Midbrain (tissue), 1 donor: ENCODE measurements at regions not wholly inside any gene's neighbourhood (a gene's known extent, or its start where the extent isn't known, plus 50 kb on each side); places are given as distances from the start of the nearest gene placed in this dataset.

ENCODE experiments used
- DNase-seq: peaks from one replicate; lab custom pipeline; 2025; lab: John Stamatoyannopoulos, UW

DNA sequence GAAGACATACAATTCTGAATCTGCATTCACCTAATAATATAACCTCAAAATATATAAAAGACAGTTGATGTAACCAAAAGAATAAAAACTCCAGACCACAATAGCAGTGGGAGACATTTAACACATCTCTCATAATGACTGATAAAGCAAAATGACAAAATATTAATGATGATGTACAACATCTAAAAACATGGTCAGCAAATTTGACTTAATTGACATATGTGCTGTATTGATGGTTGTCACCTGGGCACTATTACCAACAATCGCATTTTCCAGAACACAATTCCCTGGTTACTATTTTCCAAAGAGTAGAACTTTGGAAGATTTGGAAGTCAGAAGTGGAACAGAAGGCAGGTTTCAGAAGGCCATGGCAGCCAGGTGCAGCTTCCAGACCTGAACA is 899.5 kb upstream of the CELF2 start:
- DNase-seq = no peak

DNA sequence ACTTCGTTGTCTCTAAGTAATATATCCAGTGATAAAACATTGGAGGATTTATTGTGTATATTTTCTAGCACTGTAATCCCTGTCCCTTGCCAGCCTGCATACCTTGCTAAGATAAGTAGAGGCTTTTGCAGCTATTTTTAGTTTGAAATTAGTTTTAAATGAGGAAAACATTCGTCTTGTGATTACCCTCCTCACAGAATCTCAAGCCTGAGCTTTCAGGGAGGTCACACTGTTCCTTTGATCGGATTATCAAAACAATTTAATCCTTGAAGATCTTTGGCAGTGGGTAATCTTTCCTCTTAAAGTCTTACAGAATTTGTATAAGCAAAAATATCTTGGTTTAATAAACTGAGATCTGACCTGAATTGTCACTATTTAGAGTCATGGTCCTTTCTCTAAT is 897.0 kb upstream of the CELF2 start:
- DNase-seq = no peak

DNA sequence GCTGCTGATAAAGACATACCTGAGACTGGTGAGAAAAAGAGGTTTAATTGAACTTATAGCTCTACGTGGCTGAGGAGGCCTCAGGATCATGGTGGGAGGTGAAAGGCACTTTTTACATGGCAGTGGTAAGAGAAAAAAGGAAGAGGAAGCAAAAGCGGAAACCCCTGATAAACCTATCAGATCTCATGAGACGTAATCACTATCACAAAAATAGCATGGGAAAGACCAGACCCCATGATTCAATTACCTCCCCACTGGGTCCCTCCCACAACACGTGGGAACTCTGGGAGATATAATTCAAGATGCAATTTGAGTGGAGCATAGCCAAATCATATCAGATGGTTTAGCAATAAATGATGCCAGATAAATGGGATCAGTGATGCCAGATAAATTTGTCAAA is 892.0 kb upstream of the CELF2 start:
- no peak for DNase-seq

DNA sequence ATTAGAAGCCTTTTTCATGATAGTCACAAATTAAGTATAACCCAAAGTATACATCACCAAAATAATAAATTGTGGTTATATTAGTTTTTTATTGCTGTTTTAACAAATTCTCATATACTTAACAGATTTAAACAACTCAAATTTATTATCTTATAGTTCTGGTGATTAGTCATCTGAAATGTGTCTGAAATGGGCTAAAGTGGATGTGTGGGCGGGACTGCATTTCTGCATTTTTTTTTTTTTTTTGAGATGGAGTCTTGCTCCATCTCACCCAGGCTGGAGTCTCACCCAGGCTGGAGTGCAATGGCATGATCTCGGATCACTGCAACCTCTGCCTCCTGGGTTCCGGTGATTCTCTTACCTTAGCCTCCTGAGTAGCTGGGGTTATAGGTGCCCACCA is 891.5 kb upstream of the CELF2 start:
- DNase-seq = no peak

DNA sequence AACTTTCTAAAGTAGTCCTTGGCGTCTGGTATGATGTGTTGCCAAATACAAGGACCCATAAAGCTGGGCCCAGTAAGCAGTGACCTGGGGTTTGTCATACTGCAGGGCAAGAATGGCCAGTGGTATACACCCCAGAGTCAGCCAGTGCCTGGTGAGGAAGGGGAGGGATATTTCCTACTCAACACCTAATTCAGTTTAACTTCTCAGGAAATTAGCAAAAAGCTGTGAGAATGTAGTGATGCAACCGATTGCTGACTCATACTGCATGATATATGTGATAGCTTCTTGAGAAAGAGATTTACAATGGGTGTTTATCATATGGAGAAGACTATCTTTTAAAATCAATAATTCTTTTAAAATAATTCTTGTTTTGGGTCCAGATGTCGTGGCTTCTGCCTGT is 889.3 kb upstream of the CELF2 start:
- no peak for DNase-seq

DNA sequence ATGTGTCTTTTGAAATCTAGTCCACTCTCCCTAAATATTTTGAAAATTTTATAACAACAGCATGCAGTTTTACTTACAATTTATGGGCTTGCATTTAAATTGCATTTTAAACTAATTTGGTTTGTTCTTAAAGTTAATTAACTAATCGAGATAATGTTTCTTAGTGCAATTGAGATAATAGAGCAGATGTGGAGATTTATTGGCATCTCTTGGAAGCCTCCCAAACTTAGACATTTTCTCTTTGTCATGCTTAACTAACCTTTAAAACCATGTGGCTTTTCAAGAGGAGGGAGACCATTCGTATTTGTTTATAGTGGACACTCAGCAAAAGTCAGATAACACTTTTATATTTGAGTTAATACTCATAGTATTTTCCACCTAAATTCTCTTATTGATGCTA is 887.0 kb upstream of the CELF2 start:
- DNase-seq = no peak

DNA sequence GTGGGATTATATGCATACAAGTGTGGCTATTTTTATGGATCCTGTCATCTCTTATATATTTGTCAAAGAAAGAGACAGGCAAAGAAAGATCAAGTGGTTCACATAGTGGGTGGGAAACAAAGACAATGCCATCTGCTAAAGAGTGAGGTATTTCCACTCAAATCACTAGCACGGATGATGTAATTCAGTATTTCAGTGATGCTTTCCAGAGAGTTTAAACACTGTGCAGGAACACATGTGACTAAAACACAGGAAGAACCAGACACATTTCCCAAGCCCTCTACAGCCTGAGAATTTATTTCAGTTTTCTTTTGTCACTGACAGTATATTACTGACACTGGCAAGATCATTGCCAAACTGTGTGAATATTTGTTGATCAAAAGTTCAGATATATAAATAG is 885.7 kb upstream of the CELF2 start:
- DNase-seq = no peak

DNA sequence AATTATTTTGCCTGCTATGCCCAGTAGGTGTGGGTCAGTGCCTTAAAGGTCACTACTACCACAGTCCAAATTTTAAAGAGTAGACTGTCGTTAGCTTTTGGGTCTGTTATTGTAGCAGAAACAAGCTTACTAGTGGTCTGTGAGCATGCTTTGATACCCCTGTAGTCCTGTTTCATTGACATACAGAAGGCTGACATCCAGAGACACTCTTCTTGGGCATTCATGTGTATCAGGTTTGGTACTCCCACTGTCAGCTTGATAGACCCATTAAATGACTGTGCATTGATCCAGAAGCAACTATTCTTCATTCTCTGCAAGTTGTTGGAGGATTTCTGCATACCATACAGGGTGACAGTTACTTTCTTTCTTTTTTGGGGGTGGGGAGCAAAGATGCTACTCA is 884.4 kb upstream of the CELF2 start:
- DNase-seq = no peak

DNA sequence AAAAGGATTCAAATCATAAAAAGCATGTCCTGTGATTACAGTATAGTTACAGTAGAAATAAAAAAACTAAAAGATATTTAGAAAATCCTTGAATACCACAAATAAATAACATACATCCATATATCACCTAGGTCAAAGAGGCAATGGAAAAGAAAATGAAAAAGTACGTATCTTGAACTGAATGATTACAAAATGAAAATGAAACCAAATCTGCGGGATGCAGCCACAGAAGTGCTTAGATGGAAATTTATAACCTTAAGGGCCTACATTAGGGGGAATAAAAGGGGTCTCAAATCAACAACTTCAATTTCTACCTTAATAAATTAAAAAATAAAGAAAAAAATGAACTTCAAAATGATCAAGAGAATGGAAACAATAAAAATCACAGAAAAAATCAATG is 879.0 kb upstream of the CELF2 start:
- DNase-seq = no peak

DNA sequence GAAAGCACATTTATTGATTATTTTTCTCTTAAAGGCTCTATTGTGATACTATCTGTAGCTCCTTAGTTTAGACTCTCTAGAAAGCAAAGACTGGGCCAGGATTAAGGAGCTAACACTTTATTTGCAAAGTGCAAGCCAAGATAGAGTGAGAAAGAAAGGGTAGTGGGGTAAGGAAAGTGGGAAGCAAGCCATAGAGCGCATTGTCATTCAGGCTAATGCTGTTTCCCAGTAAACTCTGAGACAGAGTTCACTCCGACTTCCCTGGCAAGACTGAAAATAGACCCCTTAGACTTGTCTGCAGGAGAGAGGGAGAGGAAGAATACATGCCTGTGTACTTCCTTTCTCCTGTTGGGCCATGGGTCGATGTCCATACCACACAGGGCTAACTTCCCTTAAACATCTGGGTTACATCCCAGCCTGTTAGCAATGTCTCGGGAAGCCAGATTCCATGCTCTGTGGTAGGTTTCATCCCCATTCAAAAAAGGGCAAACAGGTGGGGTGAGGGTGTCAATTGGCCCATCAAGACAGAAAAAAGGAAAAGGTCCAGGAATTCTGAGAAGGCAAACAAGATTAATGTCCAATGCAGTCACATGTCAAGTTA is 875.8 kb upstream of the CELF2 start:
- DNase-seq = peak; percentile 7

DNA sequence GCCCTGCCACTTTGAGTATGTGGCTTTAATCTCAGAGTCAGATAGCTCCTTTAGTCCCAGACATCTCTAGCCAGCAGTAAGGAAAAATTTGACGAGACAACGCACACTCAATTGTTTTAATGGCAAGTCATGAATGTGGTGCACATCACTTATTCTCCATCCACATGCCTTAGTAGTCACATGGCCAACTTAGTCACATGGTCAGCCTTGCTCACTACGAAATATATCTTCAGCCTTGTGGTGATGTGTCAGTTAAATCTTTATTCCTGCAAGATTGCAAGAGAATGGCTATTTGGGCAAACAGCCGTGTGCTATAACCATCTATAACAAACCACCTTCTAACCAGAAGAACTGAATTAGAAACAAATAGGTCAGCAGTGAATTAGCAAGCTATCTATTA is 871.1 kb upstream of the CELF2 start:
- no peak for DNase-seq

DNA sequence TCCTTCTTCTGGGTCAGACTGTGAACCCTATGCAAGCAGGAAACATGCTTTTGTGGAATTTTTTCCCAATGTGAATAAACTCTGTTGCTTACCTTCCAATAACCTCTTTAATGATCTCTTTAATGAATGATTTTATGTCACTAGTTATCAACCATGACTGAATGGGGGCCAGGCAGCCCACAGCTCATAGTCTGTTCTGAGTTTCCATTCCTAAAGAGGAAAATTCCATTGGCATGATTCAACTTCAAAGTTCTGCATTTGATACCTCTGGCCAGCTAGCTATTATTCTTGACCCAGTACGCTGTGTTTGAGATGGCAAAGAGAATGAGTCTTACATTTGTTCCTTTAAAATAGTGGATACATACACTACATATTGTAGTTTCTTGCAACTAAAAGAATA is 867.8 kb upstream of the CELF2 start:
- DNase-seq = no peak

DNA sequence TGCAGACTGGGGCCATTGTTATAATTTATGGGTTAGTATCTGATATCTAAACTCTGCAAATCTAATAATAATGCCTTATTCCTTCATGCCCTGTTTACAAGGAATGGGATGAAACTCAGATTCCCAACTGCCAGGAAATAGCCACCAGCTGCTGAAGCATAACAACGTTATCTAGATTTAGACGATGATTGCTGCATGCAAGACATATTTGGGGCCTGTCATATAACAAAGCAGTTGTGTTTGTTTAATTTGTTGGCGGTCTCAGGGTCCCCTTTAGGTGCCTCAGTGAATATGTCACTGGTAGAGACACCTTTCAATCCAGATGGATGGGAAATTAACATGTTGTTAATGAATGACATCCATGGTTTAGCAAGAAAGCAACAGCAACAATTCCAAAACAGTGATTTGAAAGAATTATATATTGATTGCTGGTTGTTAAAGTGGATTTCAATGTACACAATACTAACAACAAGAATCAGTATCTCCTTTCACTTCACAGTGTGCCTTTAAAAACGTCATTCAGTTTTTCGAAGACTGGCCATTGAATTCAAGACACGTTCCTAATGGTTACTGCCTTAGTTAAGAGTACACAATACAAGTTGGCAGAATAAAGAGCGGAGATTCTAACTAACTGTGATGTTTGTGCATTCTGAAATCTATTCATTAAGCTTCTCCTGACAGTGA is 860.6 kb upstream of the CELF2 start:
- DNase-seq = no peak

DNA sequence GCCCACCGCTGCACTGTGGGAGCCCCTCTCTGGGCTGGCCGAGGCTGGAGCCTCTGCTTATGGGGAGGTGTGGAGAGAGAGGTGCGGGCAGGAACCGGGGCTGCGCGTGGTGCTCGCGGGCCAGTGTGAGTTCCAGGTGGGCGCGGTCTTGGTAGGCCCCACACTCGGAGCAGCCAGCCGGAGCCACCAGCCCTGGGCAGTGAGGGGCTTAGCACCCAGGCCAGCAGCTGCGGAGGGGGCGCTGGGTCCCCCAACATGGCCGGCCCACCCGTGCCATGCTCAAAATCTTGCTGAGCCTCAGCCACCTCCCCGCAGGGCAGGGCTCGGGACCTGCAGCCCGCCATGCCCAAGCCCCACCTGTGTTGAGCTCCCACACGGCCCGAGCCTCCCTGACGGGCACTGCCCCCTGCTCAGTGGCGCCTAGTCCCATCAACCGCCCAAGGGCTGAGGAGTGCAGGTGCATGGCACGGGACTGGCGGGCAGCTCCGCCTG is 856.8 kb upstream of the CELF2 start:
- DNase-seq = no peak

DNA sequence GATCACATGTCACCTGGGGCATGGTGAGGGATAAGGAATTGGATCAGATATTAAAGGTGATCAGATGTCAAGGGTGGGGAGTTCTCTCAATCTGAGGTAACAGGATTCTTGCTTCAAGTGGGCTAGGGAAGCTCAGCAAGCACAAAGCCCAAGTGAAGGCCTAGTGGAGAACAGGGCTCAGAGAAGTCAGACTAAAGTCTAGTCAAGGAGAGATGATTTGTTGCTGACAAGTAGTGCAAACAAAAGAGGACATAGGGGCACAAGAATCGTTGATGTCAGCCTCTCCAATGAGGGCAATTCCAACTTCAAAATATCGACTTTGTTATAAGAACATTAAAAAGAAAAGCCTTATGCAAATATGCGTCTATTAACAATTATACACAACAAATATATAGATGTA is 852.8 kb upstream of the CELF2 start:
- DNase-seq = no peak

DNA sequence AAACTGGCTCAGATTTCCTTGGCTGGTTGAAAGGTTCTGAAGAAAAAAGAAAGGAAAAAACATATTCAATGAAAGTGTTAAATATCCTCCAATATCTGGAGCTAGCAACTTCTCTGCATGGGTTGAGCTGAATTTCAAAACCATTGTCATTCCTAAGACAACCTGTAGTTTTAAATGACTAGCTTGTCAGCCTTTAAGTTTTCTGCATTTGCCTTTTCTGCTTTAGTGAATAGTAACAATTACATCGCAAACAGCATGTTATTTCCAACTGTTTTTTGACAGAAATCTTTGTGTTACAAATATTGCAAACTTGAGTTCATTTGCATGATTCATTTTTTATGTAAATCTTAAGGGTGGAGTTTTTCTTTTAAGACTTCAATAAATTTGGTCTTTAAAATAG is 852.3 kb upstream of the CELF2 start:
- no peak for DNase-seq

DNA sequence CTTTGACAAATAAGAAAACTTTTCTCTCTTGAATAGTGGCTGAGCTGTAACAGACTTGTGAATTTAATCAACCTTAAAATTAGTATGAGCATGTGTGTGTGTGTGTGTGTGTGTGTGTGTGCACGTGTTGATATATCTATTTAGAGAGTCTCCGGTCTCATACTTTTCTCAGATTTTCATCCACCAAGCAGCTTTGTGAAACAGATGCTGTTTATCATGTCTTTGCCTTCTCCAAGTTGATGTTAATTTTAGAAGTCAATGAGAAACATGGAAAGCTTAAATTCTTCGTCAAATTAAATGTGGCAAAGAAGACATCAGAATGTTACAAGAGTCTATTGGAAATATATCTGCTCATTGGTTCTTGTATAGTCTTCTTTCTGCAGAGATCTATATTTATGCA is 839.2 kb upstream of the CELF2 start:
- DNase-seq = no peak

DNA sequence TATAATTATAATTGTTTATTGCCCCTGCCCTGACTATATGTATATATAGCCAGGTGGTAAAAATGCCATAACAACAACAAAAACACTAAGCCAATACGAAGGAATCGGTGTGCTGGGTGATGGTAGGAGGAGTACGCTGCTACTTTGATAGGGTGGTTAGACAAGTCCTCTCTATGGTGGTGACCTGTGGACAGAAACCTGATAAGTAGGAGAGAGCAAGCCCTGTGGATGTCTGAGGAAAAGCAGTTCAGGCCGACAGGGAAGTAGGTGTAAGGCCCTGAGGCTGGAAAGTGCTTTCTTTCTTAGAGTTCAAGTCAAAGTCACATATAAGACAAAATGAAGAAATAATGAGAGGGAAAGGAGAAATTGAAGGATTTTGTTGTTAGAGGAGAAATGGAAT is 823.8 kb upstream of the CELF2 start:
- DNase-seq = no peak

DNA sequence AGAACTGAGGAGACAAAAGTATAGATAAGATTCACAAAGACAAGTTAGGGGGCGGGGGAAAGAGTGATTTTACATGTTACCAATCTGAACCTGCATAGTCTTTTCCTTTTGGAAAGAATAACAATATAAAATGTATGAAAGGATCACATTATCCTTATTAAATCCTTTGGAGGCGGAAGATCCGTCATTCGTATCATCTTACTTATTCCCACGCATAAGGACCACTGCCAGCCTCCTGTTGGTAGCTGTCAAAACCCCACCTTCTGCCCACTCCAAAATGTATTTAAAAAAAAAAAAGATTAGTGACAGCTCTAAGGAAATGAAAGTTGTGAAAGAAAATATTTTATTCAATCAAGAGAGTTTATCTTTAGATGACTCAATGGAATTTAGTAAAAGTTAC is 821.0 kb upstream of the CELF2 start:
- DNase-seq = no peak

DNA sequence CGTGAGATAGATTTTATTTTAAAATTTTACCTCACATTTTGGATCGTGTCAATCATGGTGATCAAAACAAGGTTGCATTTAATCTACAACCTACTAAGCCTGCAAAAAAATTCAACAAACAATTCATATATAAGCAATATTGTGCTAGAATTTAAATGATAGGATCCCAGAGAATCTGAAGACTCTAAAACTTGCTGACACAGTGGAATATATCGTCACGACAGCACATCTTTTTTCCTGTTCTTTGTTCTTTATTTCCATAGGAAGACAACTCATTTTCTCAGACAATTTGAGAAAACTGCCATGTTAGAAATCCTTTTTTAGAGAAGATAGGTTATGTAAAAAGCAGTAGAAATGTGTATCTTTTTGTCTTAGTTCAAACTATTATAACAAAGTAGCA is 820.2 kb upstream of the CELF2 start:
- DNase-seq = no peak

DNA sequence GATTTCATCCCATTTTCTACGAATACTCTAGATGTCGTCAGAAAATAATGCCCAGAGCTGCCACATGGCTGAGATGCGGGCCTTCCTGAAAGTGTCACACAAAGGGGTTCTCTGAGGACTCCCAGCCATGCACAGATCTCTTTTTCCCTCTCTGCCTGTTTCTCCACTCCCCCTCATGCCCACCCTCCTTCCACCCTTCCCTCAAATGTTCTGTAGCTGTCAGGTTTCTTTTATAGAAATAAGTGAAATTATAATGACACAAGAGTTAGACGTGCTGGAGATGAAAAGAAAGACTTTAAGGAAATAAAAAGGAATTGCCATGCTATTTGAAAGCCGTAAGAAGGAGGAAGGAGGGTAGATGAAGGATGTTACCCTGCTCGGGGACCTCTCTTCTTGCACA is 819.3 kb upstream of the CELF2 start:
- DNase-seq = no peak

DNA sequence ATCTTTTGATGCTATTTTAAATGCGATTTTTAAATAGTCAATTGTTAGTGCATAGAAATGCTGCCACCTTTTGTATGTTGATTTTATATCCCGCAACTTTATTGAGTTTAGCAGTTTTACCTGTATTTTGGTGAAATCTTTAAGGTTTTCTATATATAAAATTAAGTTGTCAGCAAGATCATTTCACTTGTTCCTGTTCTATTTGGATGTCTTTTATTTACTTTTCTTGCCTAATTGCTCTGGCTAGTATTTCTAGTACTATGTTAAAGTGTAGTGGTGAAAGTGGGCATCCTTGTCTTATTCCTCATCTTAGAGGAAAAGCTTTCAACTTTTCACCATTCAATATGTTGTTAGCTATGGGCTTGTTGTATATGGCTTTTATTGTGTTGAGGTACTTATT is 813.3 kb upstream of the CELF2 start:
- DNase-seq = no peak

DNA sequence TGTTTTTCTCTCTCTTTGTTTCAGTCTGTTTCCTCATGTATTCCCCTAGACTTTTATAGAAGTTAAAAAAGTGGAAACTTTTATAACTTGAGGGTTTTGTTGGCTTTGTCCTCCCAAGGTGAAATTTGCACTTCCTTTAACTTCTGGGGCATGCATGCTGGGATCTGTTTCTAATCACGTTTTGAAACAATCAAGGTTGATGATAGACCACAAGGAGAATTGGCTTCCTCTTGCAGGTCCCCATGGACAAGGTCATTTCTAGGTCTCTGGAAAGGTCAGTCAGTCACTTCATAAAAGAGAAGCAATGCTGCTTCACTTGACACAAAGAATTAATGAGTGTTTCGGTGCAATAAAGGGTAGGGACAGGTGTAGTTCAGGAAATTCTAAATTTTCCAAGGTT is 811.8 kb upstream of the CELF2 start:
- DNase-seq = no peak

DNA sequence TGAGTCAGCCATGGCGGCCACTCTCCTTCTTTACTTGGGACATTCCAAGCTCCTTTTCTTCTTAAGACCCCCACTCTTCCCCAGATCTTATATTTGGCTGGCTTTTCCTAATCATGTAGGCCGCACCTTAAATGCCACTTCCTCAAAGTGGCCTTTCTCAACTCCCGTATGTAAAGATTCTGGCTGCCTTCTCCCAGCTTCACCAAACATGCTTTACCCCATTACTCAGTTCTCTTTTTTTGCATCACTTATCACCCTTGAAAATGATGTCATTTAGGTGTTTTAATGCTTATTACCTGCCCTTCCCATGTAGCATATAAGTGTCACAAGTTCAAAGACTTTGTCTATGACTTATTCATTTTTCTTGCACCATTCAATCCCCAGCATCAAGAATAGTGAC is 810.1 kb upstream of the CELF2 start:
- no peak for DNase-seq
